ENCODE measurements at regions not wholly inside any gene's neighbourhood (a gene's known extent, or its start where the extent isn't known, plus 50 kb on each side); places are given as distances from the start of the nearest gene placed in this dataset.
"Not testable (repeated sequence)": the region's sequence is repeated elsewhere in the genome, so short reads cannot be mapped to it uniquely, and the experiment has no call there.

- H3K4me3 ChIP-seq, result no peak overlapping the region
- 80 to 86% methylated on average over 4 of the region's 4 CpGs for WGBS, 2 donors
- no peaks in the 10 kb centered on the region for H3K9me3 ChIP-seq
- H3K27ac ChIP-seq, result no peak overlapping the region
- no peaks in the 10 kb centered on the region for H3K4me1 ChIP-seq
- intact Hi-C loops (cut with DNase I; ENCODE audit: low total_unique reads), result no loop called here
- TF ChIP-seq CTCF (IDR thresholded peaks at IDR 0.05), result no peak
- TF ChIP-seq POLR2A (IDR thresholded peaks at IDR 0.05), result no peak
- H3K27me3 ChIP-seq, result no peaks in the 10 kb centered on the region
- no peak for DNase-seq
- H3K36me3 ChIP-seq (ENCODE audit: low read depth, missing control alignments), result no peaks in the 10 kb centered on the region
These were observed 801.2 kb upstream of the GOT2 start for GRCh38 chr16:59535298-59535697.

- Histone ChIP-seq H3K4me3 (no peak overlapping the region), H3K36me3 (ENCODE audit: low read depth, missing control alignments) (no peaks in the 10 kb centered on the region), H3K27me3 (no peaks in the 10 kb centered on the region), H3K27ac (no peak overlapping the region), H3K4me1 (no peaks in the 10 kb centered on the region), H3K9me3 (no peaks in the 10 kb centered on the region)
- intact Hi-C loops (cut with DNase I; ENCODE audit: low total_unique reads), result no loop called here
- 77 to 88% methylated on average over 14 of the region's 14 CpGs for WGBS, 2 donors
- no peak for DNase-seq
- no peak for TF ChIP-seq POLR2A (IDR thresholded peaks at IDR 0.05)
- TF ChIP-seq CTCF (IDR thresholded peaks at IDR 0.05), result no peak
These were observed 793.3 kb upstream of the GOT2 start for GRCh38 chr16:59527206-59527997.

- no peak for DNase-seq
- Histone ChIP-seq H3K4me3 (no peak overlapping the region), H3K36me3 (ENCODE audit: low read depth, missing control alignments) (no peaks in the 10 kb centered on the region), H3K27me3 (no peaks in the 10 kb centered on the region), H3K27ac (no peak overlapping the region), H3K4me1 (no peaks in the 10 kb centered on the region), H3K9me3 (no peaks in the 10 kb centered on the region)
- TF ChIP-seq POLR2A (IDR thresholded peaks at IDR 0.05) (no peak), CTCF (IDR thresholded peaks at IDR 0.05) (no peak)
- intact Hi-C loops (cut with DNase I; ENCODE audit: low total_unique reads), result no loop called here
- WGBS, 2 donors, result 77 to 85% methylated on average over 3 of the region's 3 CpGs
These were observed 788.7 kb upstream of the GOT2 start for GRCh38 chr16:59522826-59523225.

- WGBS, 2 donors, result 65 to 84% methylated on average over 5 of the region's 5 CpGs
- H3K27me3 ChIP-seq; H3K9me3 ChIP-seq; intact Hi-C loops (cut with DNase I; ENCODE audit: low total_unique reads); DNase-seq; H3K27ac ChIP-seq; H3K4me1 ChIP-seq; H3K4me3 ChIP-seq; H3K36me3 ChIP-seq (ENCODE audit: low read depth, missing control alignments): not testable (repeated sequence)
These were observed 784.6 kb upstream of the GOT2 start for GRCh38 chr16:59518721-59519120.

- WGBS, 2 donors, result 78 to 81% methylated on average over 4 of the region's 4 CpGs
- no peak for TF ChIP-seq POLR2A (IDR thresholded peaks at IDR 0.05)
- Histone ChIP-seq H3K4me1 (no peaks in the 10 kb centered on the region), H3K36me3 (ENCODE audit: low read depth, missing control alignments) (no peaks in the 10 kb centered on the region), H3K4me3 (no peak overlapping the region), H3K27me3 (no peaks in the 10 kb centered on the region), H3K27ac (no peak overlapping the region), H3K9me3 (no peaks in the 10 kb centered on the region)
- no peak for DNase-seq
- intact Hi-C loops (cut with DNase I; ENCODE audit: low total_unique reads), result no loop called here
These were observed 780.5 kb upstream of the GOT2 start for GRCh38 chr16:59514651-59515050.

GRCh38 chr16:59510008-59510424 is 775.9 kb upstream of the GOT2 start:
- no peak for DNase-seq
- TF ChIP-seq POLR2A (IDR thresholded peaks at IDR 0.05) (no peak), CTCF (IDR thresholded peaks at IDR 0.05) (no peak)
- intact Hi-C loops (cut with DNase I; ENCODE audit: low total_unique reads), result no loop called here
- Histone ChIP-seq H3K36me3 (ENCODE audit: low read depth, missing control alignments) (no peaks in the 10 kb centered on the region), H3K4me1 (no peaks in the 10 kb centered on the region), H3K9me3 (no peaks in the 10 kb centered on the region), H3K27me3 (no peaks in the 10 kb centered on the region), H3K4me3 (no peak overlapping the region), H3K27ac (no peak overlapping the region)
- WGBS, 2 donors, result 77 to 82% methylated on average over 3 of the region's 3 CpGs

Measured in testis (tissue), 2 donors.